ENCODE measurements at regions not wholly inside any gene's neighbourhood (a gene's known extent, or its start where the extent isn't known, plus 50 kb on each side); places are given as distances from the start of the nearest gene placed in this dataset.

GRCh38 chr3:145490088-145491048, 670.6 kb downstream of the PLOD2 start:
- no peak for TF ChIP-seq CTCF (IDR thresholded peaks at IDR 0.05; ENCODE audit: low read depth, low read length, missing input control)
- no peak for TF ChIP-seq REST (IDR thresholded peaks at IDR 0.05)
- no peak for TF ChIP-seq RXRA (IDR thresholded peaks at IDR 0.05)
- no peak for TF ChIP-seq MAX (IDR thresholded peaks at IDR 0.05)
- TF ChIP-seq TAF1 (conservative IDR thresholded peaks at IDR 0.05) = no peak
- no peak for TF ChIP-seq RAD21 (IDR thresholded peaks at IDR 0.05)
- TF ChIP-seq SP1 (IDR thresholded peaks at IDR 0.05) = no peak
- TF ChIP-seq JUND (IDR thresholded peaks at IDR 0.05) = no peak
- TF ChIP-seq EGR1 (IDR thresholded peaks at IDR 0.05; ENCODE audit: low read depth in 2 of 2) = no peak
- no peak for TF ChIP-seq FOXA1 (IDR thresholded peaks at IDR 0.05)
- no peak for TF ChIP-seq YY1 (IDR thresholded peaks at IDR 0.05)
- TF ChIP-seq GABPA (IDR thresholded peaks at IDR 0.05 in 1 of 2, conservative IDR thresholded peaks at IDR 0.05 in 1 of 2) = no peak
- no peak for TF ChIP-seq HNF4G (IDR thresholded peaks at IDR 0.05)
